DMS153 treated with DMSO at 0.1 percent for 48 hours (cell line): ENCODE measurements at regions not wholly inside any gene's neighbourhood (a gene's known extent, or its start where the extent isn't known, plus 50 kb on each side); places are given as distances from the start of the nearest gene placed in this dataset.

Experiments used
- DNase-seq: peaks from one replicate; lab custom pipeline; 2025; ENCODE audit not compliant: unreplicated experiment; lab: John Stamatoyannopoulos, UW

DNA sequence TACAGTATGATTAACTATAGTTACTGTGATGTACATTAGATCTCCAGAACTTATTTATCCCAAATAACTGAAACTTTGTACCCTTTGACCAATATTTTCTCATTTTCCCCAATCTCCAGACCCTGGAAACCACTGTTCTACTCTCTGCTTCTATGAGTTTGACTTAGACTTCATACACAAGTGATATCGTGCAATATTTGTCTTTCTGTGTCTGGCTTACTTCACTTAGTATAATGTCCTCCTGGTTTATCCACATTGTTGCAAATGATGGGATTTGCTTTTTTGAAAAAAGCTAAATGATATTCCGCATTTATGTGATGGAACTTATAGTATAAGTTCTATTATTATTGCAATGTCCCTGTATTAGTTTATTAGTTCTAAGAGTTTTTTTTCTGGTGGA, 81.8 kb upstream of the SOD3 start:
- no peak for DNase-seq

DNA sequence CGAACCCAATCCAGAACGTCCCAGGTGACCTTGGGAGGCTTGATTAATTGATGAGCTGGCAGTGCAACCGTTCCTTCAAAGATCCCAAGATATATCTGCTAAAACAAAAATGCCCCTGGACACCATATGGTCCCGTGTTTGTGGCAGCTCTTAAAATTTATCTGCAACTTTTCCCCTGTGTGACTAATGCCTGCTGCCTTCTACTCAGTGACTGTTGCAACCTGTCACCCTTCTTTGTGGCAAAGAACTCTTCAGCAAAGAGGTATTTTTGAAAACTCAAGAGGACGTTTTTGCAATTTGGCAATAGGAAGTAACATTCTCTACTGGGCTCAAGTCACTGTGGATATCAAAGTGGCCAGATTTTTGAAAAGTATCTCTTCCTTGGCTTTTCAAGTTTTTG, 75.8 kb upstream of the SOD3 start:
- DNase-seq, result no peak

DNA sequence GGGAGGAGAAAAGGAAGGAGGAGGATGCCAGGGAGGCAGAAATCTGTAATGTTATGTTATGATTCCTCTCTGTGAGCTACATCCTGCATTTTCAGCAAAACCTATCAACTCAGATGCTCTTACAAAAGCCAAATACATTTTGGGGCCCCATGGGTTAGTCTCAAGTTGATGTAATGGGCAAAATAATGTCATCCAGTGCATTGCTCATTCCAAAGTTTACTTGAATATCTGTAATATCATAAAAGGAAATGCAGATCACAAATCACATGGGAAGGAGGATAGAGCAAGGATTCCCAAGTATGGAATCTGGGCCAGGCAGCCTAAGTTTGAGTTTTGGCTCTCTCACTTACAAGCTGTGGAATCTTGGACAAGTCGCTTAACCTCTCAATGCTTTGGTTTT, 74.9 kb upstream of the SOD3 start:
- DNase-seq, result no peak

DNA sequence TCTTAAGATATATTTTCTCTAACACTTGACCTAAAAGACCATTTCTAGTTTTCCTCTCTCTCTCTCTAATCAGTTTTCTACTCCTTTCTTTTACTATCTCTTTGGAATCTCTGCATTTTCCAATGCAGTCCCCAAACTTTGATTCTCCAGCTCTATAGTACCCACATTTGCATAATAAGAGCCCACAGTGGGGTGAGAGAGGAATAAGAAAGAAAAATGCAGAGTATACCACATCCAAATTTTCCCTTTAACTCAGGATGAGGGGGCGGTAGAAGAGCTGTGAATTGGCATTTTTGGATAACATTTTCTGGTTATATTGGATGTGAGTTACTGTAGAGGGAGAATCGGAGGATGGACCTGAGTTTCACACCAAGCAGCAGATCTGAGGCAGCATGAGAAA, 74.4 kb upstream of the SOD3 start:
- DNase-seq, result no peak

DNA sequence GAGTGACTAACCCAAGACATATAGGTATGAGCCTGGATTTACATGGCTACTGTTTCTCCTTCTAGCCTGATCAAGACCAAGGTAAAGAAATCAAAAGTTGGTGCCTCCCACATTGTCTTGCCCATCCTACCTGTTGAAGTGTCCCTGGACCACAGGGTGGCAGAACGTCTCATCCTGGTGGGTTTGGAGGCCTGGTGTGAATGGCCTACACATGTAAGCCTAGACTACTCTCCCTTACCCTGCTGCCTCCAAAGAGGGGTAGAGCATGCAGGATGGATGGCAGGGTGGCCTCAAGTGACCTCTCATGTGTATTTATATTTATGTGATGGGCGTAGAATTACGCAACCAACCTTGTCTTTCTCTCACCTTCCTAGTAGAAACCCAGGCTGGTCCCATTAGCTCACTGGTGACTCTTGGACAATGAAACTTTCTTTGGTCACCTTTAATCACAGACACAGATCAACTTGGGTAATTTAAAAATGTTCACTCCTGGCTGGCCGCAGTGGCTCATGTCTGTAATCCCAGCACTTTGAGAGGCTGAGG, 73.3 kb upstream of the SOD3 start:
- no peak for DNase-seq

DNA sequence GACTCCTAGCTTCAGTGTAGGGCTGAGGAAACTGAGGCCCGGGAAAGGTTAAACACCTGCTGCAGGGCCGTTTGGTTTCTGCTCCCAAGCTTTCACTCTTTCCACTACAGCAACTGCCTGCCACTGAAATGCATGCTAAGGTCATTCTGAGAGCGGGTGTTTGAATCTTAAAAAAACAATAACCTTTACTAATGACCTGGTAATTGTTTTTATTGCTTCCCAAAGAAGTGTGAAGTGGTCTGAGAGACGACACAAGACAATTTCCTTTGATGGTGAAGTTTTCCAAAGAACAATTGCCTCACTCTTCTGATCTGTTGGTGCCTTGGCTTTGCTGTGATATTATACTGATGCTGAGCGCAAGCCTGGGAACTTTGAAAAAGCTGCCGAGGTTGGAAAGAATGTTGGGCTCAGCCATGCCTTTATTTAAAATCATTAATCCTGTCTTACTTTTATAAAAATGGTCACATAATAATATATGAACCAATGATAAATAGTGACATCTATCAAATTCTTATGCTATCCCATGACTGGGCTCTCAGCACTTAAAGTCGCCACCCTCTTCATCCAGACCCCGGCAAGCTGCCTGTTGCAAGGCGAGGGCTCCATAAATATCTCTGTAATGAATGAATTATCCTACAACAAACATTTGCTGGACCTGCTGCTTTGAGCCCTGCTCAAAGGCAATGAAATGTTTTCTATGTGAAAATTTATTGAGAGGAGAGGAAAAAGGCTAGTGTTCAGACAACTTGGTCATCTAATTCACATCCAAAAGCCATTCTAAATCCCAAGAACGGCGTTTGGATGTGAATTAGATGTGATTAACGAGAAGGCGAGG, 67.8 kb upstream of the SOD3 start:
- no peak for DNase-seq

DNA sequence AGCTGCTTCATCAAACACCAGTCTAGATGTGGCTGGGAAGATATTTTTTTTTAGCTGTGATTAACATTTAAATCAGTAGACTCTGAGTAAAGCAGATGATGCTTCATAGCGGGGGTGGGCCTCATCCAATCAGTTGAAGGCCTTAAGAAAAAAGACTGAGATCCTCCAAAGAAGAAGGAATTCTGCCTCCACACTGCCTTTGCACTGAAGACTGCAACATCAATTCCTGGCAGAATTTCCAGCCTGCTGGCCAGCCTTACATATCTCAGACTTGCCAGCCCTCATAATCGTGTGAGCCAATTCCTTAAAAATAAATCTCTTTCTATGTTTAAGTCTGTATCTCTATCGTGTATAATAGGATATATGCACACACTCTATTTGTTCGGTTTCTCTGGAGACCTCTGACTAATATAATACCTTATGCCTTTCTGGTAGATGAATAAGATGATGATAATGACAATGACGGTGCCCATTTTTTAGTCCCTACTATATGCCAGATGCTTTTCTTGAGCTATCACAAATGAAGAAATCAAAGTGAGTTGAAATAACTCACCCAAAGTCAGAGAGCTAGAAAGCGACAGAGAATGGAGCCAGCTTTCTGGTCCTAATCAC, 66.1 kb upstream of the SOD3 start:
- no peak for DNase-seq

DNA sequence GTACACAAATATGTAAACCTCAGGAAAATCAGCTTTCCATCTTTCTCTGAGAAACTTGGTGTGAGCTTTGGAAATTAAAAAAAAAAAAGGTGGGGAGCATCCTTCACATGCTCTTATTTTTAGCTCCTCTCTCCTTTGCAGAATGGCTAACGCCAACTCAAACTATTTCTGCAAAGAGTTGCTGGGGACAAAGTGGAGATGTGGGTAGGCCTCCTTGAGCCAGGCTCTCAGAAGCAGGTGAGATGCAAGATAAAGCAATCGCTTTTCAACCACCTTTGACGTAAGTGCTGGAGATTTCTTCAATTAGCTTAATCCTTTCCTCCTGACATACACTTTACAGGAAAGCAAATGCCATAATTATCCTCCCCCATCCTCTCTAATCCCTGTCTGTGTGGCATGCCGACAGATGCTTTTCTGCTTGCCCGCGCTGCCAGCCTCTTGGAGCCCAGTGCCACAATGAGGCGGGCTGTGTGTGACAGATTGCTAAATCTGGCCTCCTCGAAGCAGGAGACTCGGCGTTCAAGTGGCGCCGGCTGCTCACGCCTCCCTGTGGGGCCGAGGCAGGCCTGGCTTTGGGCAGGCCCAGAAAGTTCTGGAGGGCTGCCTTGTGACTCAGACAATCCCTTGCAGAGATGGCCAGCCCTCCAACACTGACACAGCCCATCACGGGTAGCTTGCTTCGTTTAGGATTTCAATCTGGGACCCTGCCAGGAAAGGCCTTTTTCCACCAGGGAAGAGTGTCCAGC, 64.9 kb upstream of the SOD3 start:
- no peak for DNase-seq

DNA sequence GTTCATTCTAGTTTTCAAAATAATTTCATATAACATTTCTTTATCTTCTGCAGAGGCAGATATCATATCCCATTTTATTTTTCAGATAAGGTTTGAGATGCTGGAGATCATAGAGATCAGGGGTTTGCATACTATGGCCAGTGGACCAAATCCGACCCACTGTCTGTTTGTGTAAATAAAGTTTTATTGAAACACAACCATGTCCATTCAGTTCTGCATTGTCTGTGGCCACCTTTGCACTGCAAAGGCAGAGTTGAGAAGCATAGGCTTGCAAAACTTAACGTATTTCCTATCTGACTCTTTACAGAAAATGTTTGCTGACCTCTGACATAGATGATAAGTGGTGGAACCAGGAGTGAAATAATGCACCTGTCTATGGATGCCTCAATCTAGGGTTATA, 63.9 kb upstream of the SOD3 start:
- no peak for DNase-seq

DNA sequence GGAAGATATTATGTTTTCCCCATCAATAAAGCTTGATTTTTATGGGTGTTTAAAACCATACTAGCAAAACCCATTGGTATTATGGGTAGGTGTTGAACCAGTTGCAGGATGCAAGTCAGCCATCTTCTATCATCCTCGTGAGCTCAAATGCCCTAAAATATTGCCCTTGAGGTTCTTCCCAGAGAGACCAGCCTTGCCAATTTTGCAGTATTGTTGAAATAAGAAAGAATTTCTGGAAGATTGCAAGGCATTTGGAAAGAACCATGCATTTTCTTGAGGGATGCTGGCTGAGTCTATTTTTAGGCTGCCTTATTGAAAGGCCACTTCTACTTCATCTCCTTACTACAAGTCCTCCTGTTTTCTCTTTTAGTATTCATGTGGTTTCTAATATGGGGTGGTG, 60.9 kb upstream of the SOD3 start:
- no peak for DNase-seq

DNA sequence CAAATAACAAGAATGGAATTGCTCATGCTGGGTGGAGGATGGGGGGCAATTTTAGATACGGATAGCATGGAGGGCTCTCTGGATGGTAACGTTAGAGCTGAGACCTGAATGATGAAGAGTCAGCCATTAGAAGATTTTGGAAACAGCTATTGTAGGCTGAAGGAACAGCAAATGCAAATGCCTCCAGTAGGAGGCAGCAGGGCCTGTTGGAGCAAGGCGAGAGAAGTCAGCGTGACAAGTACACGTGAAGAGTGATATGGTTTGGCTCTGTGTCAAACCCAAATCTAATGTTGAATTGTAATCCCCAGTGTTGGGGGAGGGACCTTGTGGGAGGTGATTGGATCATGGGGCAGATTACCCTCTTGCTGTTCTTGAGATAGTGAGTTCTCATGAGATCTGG, 59.3 kb upstream of the SOD3 start:
- DNase-seq, result no peak

DNA sequence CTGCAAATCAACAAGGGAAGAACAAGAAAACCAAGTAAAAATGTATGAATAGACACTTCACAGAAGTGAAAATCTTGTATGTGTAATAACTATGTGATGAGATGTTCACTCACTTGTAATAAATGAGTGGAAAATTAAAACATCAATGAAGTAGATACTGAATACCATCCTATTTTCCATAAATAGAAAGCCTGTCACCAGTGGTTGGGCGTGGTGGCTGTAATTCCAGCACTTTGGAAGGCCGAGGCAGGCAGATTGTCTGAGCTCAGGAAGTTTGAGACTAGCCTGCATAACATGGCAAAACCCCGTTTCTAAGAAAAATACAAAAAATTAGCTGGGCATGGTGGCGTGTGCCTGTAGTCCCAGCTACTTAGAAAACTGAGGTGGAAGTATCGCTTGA, 53.5 kb upstream of the SOD3 start:
- no peak for DNase-seq

DNA sequence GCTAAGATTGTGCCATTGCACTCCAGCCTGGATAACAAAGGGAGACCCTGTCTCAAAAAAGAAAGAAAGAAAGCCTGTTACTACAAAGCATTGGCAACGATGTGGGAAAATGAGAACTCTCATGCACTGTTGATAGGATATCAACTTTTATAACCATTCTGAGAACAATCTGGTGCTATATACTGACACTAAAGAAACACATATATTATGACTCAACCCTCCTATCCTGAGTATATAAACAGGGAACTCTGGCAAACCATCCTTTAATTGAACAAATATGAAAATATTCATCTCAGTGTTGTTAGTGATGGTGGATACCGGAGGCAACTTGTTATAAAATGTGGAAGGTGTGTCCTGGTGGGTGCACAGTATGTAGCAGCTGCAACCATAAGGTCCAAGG, 53.0 kb upstream of the SOD3 start:
- no peak for DNase-seq

DNA sequence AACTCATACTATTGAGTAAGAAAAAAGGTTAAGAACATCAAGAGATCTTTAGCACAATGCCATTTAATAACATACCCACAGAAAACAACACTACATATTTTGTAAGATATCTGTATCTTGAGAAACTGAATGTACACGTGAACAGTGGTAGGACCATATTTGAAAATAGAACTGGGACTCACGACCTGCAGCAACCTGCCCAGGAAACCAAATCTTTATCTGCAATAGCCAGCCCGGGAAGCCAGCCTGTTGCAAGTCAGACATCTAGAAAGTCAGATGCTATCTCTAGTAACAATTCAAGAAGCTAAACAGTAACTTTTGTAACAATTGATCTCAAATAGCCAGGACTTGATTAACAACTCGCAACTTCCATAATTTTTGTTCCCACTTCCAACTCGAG, 52.6 kb upstream of the SOD3 start:
- no peak for DNase-seq

DNA sequence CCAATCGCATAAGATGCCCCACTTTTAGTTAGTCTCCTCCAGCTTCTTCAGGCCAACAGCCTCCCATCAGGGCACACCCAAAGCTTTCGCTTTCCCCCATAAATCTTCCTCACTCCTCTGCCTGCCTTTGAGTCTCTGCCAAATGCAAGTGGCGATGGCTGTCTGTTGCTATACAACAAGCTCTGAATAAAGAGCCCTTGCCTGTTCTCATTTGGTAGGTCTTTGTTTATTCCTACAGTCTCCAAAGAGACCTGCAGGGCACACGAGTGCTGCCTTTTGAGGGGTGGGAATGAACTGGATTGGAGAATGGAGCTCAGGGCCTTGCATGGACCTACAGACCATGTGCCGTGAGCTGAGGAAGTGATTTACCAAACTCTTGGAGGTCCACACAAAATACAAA, 52.2 kb upstream of the SOD3 start:
- no peak for DNase-seq

DNA sequence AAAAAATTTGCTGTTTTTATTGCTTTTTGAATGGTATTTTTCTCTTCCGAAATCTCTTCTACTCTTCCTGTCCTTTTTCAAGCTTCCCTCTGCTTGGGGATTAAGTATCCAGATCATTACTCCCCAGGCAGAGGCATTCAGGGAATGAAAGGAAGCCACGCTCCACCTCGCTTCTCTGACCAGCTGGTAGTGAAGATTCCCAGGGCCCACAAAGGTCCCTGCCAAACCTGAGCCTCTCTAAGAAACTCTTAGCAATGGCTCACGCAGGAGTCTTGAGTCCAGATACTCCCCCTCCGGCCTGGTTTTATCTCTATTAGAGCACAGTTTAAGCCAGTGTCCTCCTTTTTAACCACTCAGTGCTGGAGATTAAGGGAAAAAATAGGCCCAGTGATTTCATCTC, 51.4 kb upstream of the SOD3 start:
- no peak for DNase-seq

DNA sequence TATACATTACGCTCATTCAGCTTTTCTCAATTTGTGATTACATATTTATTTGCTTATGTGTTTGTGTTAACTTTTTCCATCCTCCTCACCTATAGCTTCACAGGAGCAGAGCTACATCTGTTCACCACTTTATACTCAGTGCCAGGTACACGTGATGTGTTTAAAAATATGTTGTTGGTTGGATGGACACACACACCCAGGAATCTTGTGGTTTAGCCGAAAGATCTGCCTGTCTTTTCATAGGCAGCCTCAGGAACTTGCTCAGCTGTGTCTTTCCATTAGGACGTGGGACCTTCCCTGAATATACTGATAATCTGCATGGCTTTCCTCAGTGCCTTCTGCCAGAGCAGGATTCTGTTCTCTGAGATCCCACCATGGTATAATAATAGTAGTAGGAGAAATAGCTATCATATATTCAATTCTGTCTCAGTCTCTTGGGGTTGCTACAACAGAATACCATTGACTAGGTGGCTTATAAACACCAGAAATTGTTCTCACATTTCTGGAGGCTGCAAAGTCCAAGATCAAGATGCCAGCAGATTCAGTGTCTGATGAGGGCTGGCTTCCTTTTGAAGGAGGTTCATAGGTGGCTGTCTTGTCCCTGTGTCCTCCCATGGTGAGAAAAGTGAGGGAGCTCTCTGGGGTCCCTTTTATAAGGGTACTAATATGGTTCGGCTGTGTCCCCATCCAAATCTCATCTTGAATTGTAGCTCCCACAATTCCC, 50.0 kb upstream of the SOD3 start:
- DNase-seq, result no peak
